H1 (cell line): ENCODE measurements at regions not wholly inside any gene's neighbourhood (a gene's known extent, or its start where the extent isn't known, plus 50 kb on each side); places are given as distances from the start of the nearest gene placed in this dataset.

Experiments
- CTCF ChIA-PET: fragments of 300-600 bp; sonication (Branson Sonifier 250); formaldehyde crosslinking; loops from one replicate; lab custom pipeline; 2021; ENCODE audit not compliant: partially characterized antibody; lab: Charles Lee
- POLR2A ChIA-PET: fragments of 300-600 bp; sonication (Branson Sonifier 250); formaldehyde crosslinking; loops from one replicate; lab custom pipeline; 2021; ENCODE audit warnings: inconsistent platforms; ENCODE audit not compliant: partially characterized antibody; lab: Charles Lee
- DNase-seq, 2 experiments: peaks; one replicate each; pipeline versions ENCODE4 v3.0.0 to v3.0.0-alpha.2; 2010 to 2022; ENCODE audit warnings: low spot score in 2 of 2, low read depth in 1 of 2, mixed read lengths in 1 of 2
- FAIRE-seq: peaks from 2 replicates; lab custom pipeline; 2011; peaks lifted over from hg19 to GRCh38; lab: Jason Lieb, UNC
- H2AFZ ChIP-seq: 2 replicates; pipeline ENCODE4 v1.8.1; 2012; ENCODE audit warnings: low read length, inconsistent platforms
- H2AK5ac ChIP-seq: 2 replicates; pipeline ENCODE4 v1.6.1; 2013; ENCODE audit warnings: low read depth, low read length
- H2BK120ac ChIP-seq: replicated peaks from 2 replicates; pipeline ENCODE3; 2013; ENCODE audit warnings: low read depth, low read length, inconsistent platforms
- H2BK12ac ChIP-seq: 2 replicates; pipeline ENCODE4 v1.6.1; 2013; ENCODE audit warnings: low read depth, low read length
- H2BK15ac ChIP-seq: 2 replicates; pipeline ENCODE4 v1.6.1; 2013; ENCODE audit warnings: low read length
- H2BK20ac ChIP-seq: 2 replicates; pipeline ENCODE4 v1.6.1; 2013; ENCODE audit warnings: low read length
- H2BK5ac ChIP-seq: 2 replicates; pipeline ENCODE4 v1.6.1; 2013; ENCODE audit warnings: low read depth, low read length
- H3K14ac ChIP-seq: 2 replicates; pipeline ENCODE4 v1.6.1; 2013; ENCODE audit warnings: inconsistent platforms; ENCODE audit not compliant: insufficient read length
- H3K18ac ChIP-seq: 2 replicates; pipeline ENCODE4 v1.6.1; 2013; ENCODE audit warnings: low read length; ENCODE audit errors: extremely low read depth
- H3K23ac ChIP-seq: 2 replicates; pipeline ENCODE4 v1.6.1; 2013; ENCODE audit warnings: inconsistent platforms; ENCODE audit not compliant: insufficient read length
- H3K23me2 ChIP-seq: 2 replicates; pipeline ENCODE4 v1.6.1; 2013; ENCODE audit warnings: low read depth, low read length
- H3K27ac ChIP-seq: 2 replicates; pipeline ENCODE4 v1.6.1; 2011; ENCODE audit warnings: low read depth, low read length, inconsistent platforms
- H3K27me3 ChIP-seq, 4 experiments: replicated peaks in 1 of 4; 1 replicate in 1 of 4; 2 replicates in 3 of 4; pipeline versions ENCODE4 v1.6.1 to v1.8.1; 2011 to 2013; ENCODE audit warnings: low read length in 3 of 4, mild to moderate bottlenecking in 3 of 4, inconsistent platforms in 2 of 4, mixed read lengths in 2 of 4, moderate library complexity in 1 of 4; ENCODE audit not compliant: control insufficient read depth in 3 of 4, insufficient read depth in 3 of 4; ENCODE audit errors: extremely low read depth in 1 of 4
- H3K36me3 ChIP-seq, 4 experiments: 2 replicates each; pipeline versions ENCODE4 v1.6.1 to v1.8.1; 2011 to 2013; ENCODE audit warnings: mild to moderate bottlenecking in 4 of 4, low read length in 3 of 4, moderate library complexity in 2 of 4, control low read depth in 1 of 4, inconsistent platforms in 1 of 4; ENCODE audit not compliant: insufficient read depth in 4 of 4, control insufficient read depth in 2 of 4
- H3K4ac ChIP-seq: replicated peaks from 2 replicates; pipeline ENCODE3; 2013; ENCODE audit warnings: low read length, low read depth, mixed read lengths, inconsistent platforms; ENCODE audit not compliant: insufficient read length
- H3K4me1 ChIP-seq, 4 experiments: replicated peaks in 1 of 4; 1 replicate in 1 of 4; 2 replicates in 3 of 4; pipeline versions ENCODE4 v1.6.1 to v1.8.1; 2011 to 2013; ENCODE audit warnings: low read length in 3 of 4, inconsistent platforms in 2 of 4, mixed read lengths in 1 of 4; ENCODE audit not compliant: insufficient read depth in 4 of 4, control insufficient read depth in 3 of 4
- H3K4me2 ChIP-seq, 2 experiments: 2 replicates each; pipeline versions ENCODE4 v1.6.1 to v1.8.1; 2011 to 2013; ENCODE audit warnings: low read depth in 2 of 2, low read length in 2 of 2, control low read depth in 1 of 2, inconsistent platforms in 1 of 2, mild to moderate bottlenecking in 1 of 2; ENCODE audit not compliant: insufficient read depth in 1 of 2
- H3K4me3 ChIP-seq, 4 experiments: fragments of 200-600, 300-600 bp in 1 of 4; sonication (generic), shearing (Covaris generic), sonication (Bioruptor Twin) in 1 of 4; 2 replicates each; pipeline versions ENCODE4 v1.5.1 to v1.8.1; 2011 to 2016; ENCODE audit warnings: low read length in 4 of 4, low read depth in 3 of 4, control low read depth in 2 of 4, inconsistent platforms in 2 of 4, mild to moderate bottlenecking in 2 of 4, mixed read lengths in 1 of 4, moderate library complexity in 1 of 4; ENCODE audit not compliant: insufficient read depth in 2 of 4; ENCODE audit errors: extremely low read depth in 1 of 4
- H3K56ac ChIP-seq: replicated peaks from 2 replicates; pipeline ENCODE3; 2013; ENCODE audit warnings: low read depth, mild to moderate bottlenecking, mixed read lengths, low read length, inconsistent platforms; ENCODE audit not compliant: insufficient read length
- H3K79me1 ChIP-seq: 2 replicates; pipeline ENCODE4 v1.6.1; 2013; ENCODE audit warnings: low read depth, low read length, control low read depth
- H3K79me2 ChIP-seq, 2 experiments: 2 replicates each; pipeline versions ENCODE4 v1.6.1 to v1.8.1; 2012 to 2013; ENCODE audit warnings: low read length in 2 of 2, mild to moderate bottlenecking in 2 of 2, inconsistent platforms in 1 of 2; ENCODE audit not compliant: insufficient read depth in 2 of 2, control insufficient read depth in 1 of 2
- H3K9ac ChIP-seq, 4 experiments: replicated peaks in 1 of 4; 1 replicate in 1 of 4; 2 replicates in 3 of 4; pipeline versions ENCODE4 v1.6.1 to v1.8.1; 2011 to 2013; ENCODE audit warnings: low read depth in 3 of 4, low read length in 3 of 4, control low read depth in 2 of 4, mild to moderate bottlenecking in 2 of 4, moderate library complexity in 2 of 4, inconsistent platforms in 1 of 4; ENCODE audit errors: extremely low read depth in 1 of 4
- H3K9me3 ChIP-seq, 2 experiments: 2 replicates each; pipeline versions ENCODE4 v1.6.1 to v1.8.1; 2012 to 2013; ENCODE audit warnings: mild to moderate bottlenecking in 2 of 2, moderate library complexity in 2 of 2, control low read depth in 1 of 2, inconsistent platforms in 1 of 2, low read depth in 1 of 2, low read length in 1 of 2, mixed read lengths in 1 of 2; ENCODE audit not compliant: insufficient read depth in 2 of 2
- H4K20me1 ChIP-seq, 2 experiments: replicated peaks in 1 of 2; 2 replicates each; pipeline versions ENCODE3 to v1.8.1; 2011 to 2013; ENCODE audit warnings: inconsistent platforms in 2 of 2, low read length in 2 of 2, mild to moderate bottlenecking in 1 of 2; ENCODE audit not compliant: insufficient read depth in 2 of 2, control insufficient read depth in 1 of 2
- H4K5ac ChIP-seq: 2 replicates; pipeline ENCODE4 v1.6.1; 2013; ENCODE audit warnings: low read length, low read depth, mixed read lengths, inconsistent platforms; ENCODE audit not compliant: insufficient read length
- H4K8ac ChIP-seq: 2 replicates; pipeline ENCODE4 v1.8.0; 2013; ENCODE audit warnings: mild to moderate bottlenecking, moderate library complexity, low read length, inconsistent platforms; ENCODE audit not compliant: insufficient read depth; ENCODE audit errors: extremely low read depth
- H4K91ac ChIP-seq: replicated peaks from 2 replicates; pipeline ENCODE3; 2013; ENCODE audit warnings: low read length, mixed read lengths, inconsistent platforms; ENCODE audit not compliant: insufficient read length
- POU5F1 ChIP-seq: IDR thresholded peaks from 2 replicates; pipeline ENCODE4 v1.6.1; 2011; ENCODE audit warnings: low read depth, mild to moderate bottlenecking, low read length, moderate library complexity
- RFX5 ChIP-seq: IDR thresholded peaks from 2 replicates; pipeline ENCODE4 v1.6.1; 2011; ENCODE audit warnings: low read depth, low read length, improper control_type of control experiment, borderline replicate concordance
- RXRA ChIP-seq: IDR thresholded peaks from 2 replicates; pipeline ENCODE4 v1.6.1; 2011; ENCODE audit warnings: low read depth, mild to moderate bottlenecking, low read length, moderate library complexity; ENCODE audit not compliant: insufficient read depth
- SAP30 ChIP-seq: fragments of 300-600 bp; sonication (generic); IDR thresholded peaks from 2 replicates; pipeline ENCODE4 v1.7.1; 2012; ENCODE audit warnings: low read length, moderate library complexity, mild to moderate bottlenecking, inconsistent platforms; ENCODE audit not compliant: insufficient read depth, insufficient replicate concordance
- SP4 ChIP-seq: IDR thresholded peaks from 2 replicates; pipeline ENCODE4 v1.6.1; 2012; ENCODE audit warnings: low read length, inconsistent platforms
- TAF7 ChIP-seq: optimal IDR thresholded peaks from 2 replicates; pipeline ENCODE3; 2011; ENCODE audit warnings: low read depth, mild to moderate bottlenecking, inconsistent platforms, low read length, moderate library complexity, borderline replicate concordance
- WGBS, 2 experiments: shearing (Covaris generic) in 1 of 2; methylation state at CpG; one replicate each; pipeline versions ENCODE4 v1.1.6 to v1.1.7; 2013 to 2015; ENCODE audit warnings: low lambda C conversion rate in 2 of 2, mixed read lengths in 2 of 2, inconsistent platforms in 1 of 2, low coverage in 1 of 2, missing lambda C conversion rate in 1 of 2; ENCODE audit not compliant: insufficient replicate concordance in 2 of 2, insufficient coverage in 1 of 2, insufficient read length in 1 of 2; ENCODE audit errors: extremely low coverage in 1 of 2, missing lambda C conversion rate in 1 of 2; 5-methylcytosine and 5-hydroxymethylcytosine counted together

GRCh38 chr5:86862093-86862492, 244.4 kb downstream of the COX7C start:
- Histone ChIP-seq H4K20me1 (no peaks in the 10 kb centered on the region), H3K36me3 (no peaks in the 10 kb centered on the region), H3K4me1 (peaks cover 0 to 4% (median 0%) of the 10 kb centered on the region in 4 experiments; a peak in 1 of 7 replicates), H2BK20ac (no peak overlapping the region), H2BK15ac (no peak overlapping the region), H3K9me3 (no peaks in the 10 kb centered on the region), H4K5ac (no peak overlapping the region), H3K56ac (no peak overlapping the region), H4K8ac (no peak overlapping the region), H3K79me2 (no peaks in the 10 kb centered on the region), H2BK120ac (no peak overlapping the region), H3K4me3 (no peak overlapping the region), H2AFZ (no peak overlapping the region), H4K91ac (no peak overlapping the region), H3K23ac (no peak overlapping the region), H3K79me1 (no peaks in the 10 kb centered on the region)
- ChIA-PET POLR2A (no interaction called here), CTCF (interaction anchor here (1.0 kb wide), 1 partner anchor 18 kb away, joined by 4 read pairs; no protein-coding TSS in a partner anchor)
- FAIRE-seq = no peak
- DNase-seq = no peak
- no peak for TF ChIP-seq SAP30
- TF ChIP-seq TAF7 = no peak
- TF ChIP-seq RXRA = no peak
- no peak for TF ChIP-seq RFX5
- no peak for TF ChIP-seq SP4
- TF ChIP-seq POU5F1 = no peak
- TF ChIP-seq, all 59 proteins: peak for 0
- Histone ChIP-seq H3K27ac (no peak overlapping the region), H3K4me2 (no peak overlapping the region), H2BK5ac (no peak overlapping the region), H3K27me3 (no peaks in the 10 kb centered on the region), H2AK5ac (no peak overlapping the region), H3K4ac (no peak overlapping the region), H3K23me2 (no peaks in the 10 kb centered on the region), H3K9ac (no peak overlapping the region), H3K18ac (no peak overlapping the region), H3K14ac (no peak overlapping the region), H2BK12ac (no peak overlapping the region)
- 88% methylated on average over 3 of the region's 3 CpGs; no CpG with 5 or more reads in 1 of the 2 experiments for WGBS, 2 experiments
